GM23248 (cell line): ENCODE measurements at regions not wholly inside any gene's neighbourhood (a gene's known extent, or its start where the extent isn't known, plus 50 kb on each side); places are given as distances from the start of the nearest gene placed in this dataset.
A peak's percentile ranks its signal among the peaks of the same experiment; 100 is the strongest.

ENCODE experiments used
- DNase-seq: peaks from one replicate; pipeline ENCODE4 v3.0.0-alpha.2; 2015
- H2AFZ ChIP-seq: fragments of 200-600 bp; sonication (generic); 2 replicates; pipeline ENCODE4 v1.6.1; 2016; ENCODE audit warnings: antibody characterized with exemption
- H3F3A ChIP-seq: fragments of 200-600 bp; sonication (generic); 2 replicates; pipeline ENCODE4 v1.6.1; 2016; ENCODE audit warnings: mild to moderate bottlenecking, antibody characterized with exemption, mixed run types; ENCODE audit not compliant: insufficient read depth
- H3K27ac ChIP-seq: fragments of 200-600 bp; sonication (generic); 2 replicates; pipeline ENCODE4 v1.5.1; 2016; ENCODE audit warnings: mild to moderate bottlenecking
- H3K27me3 ChIP-seq: fragments of 200-600 bp; sonication (generic); replicated peaks from 2 replicates; pipeline ENCODE4 v1.6.1; 2016; ENCODE audit warnings: mild to moderate bottlenecking; ENCODE audit not compliant: insufficient read depth
- H3K36me3 ChIP-seq: fragments of 200-600 bp; sonication (generic); 2 replicates; pipeline ENCODE4 v1.6.1; 2016; ENCODE audit warnings: low read depth, mild to moderate bottlenecking
- H3K4me1 ChIP-seq: fragments of 200-600 bp; sonication (generic); 2 replicates; pipeline ENCODE4 v1.6.1; 2016; ENCODE audit warnings: mild to moderate bottlenecking; ENCODE audit not compliant: insufficient read depth
- H3K4me2 ChIP-seq: fragments of 200-600 bp; sonication (generic); one replicate; pipeline ENCODE4 v1.6.1; 2016; ENCODE audit warnings: mild to moderate bottlenecking; ENCODE audit not compliant: unreplicated experiment
- H3K4me3 ChIP-seq: fragments of 200-600 bp; sonication (generic); 2 replicates; pipeline ENCODE4 v1.5.1; 2016; ENCODE audit warnings: mild to moderate bottlenecking
- H3K79me2 ChIP-seq: fragments of 200-600 bp; sonication (generic); 2 replicates; pipeline ENCODE4 v1.6.1; 2016; ENCODE audit warnings: mild to moderate bottlenecking; ENCODE audit not compliant: insufficient read depth
- H3K9ac ChIP-seq: fragments of 200-600 bp; sonication (generic); 2 replicates; pipeline ENCODE4 v1.6.1; 2016; ENCODE audit warnings: mild to moderate bottlenecking
- H3K9me2 ChIP-seq: fragments of 200-600 bp; sonication (generic); 2 replicates; pipeline ENCODE4 v1.6.1; 2016; ENCODE audit warnings: mixed run types, mild to moderate bottlenecking, moderate library complexity; ENCODE audit not compliant: insufficient read depth
- H3K9me3 ChIP-seq: fragments of 200-600 bp; sonication (generic); one replicate; pipeline ENCODE4 v1.6.1; 2017; ENCODE audit warnings: low read depth
- H4K20me1 ChIP-seq: fragments of 200-600 bp; sonication (generic); 2 replicates; pipeline ENCODE4 v1.6.0; 2016; ENCODE audit not compliant: insufficient read depth
- EZH2 ChIP-seq: fragments of 200-600 bp; sonication (generic); IDR thresholded peaks from 2 replicates; pipeline ENCODE4 v1.6.1; 2018; ENCODE audit warnings: antibody characterized with exemption, mild to moderate bottlenecking; ENCODE audit not compliant: insufficient read depth, poor library complexity, severe bottlenecking
- EZH2phosphoT487 ChIP-seq: fragments of 200-600 bp; sonication (generic); IDR thresholded peaks from 2 replicates; pipeline ENCODE4 v1.6.1; 2018; ENCODE audit warnings: antibody characterized with exemption, moderate library complexity, mild to moderate bottlenecking, low read depth; ENCODE audit not compliant: insufficient read depth
- WGBS, 2 experiments: methylation state at CpG; one replicate each; pipeline ENCODE4 v1.1.6; 2015 to 2017; ENCODE audit warnings: low lambda C conversion rate in 2 of 2, low coverage in 1 of 2; ENCODE audit errors: missing lambda C conversion rate in 2 of 2; 5-methylcytosine and 5-hydroxymethylcytosine counted together
- in situ Hi-C: fragments of 300-500 bp; cut with MboI; formaldehyde crosslinking; loops from 2 replicates; pipeline ENCODE4 v1.15.0; 2020

GRCh38 chr1:29575826-29576225 lies 339.5 kb downstream of the PTPRU start:
- Histone ChIP-seq H2AFZ (no peak overlapping the region), H3F3A (peaks cover 16% of the 10 kb centered on the region), H3K27ac (no peak overlapping the region), H3K27me3 (no peaks in the 10 kb centered on the region), H3K36me3 (no peaks in the 10 kb centered on the region), H3K4me2 (no peak overlapping the region), H3K9me2 (no peaks in the 10 kb centered on the region), H3K79me2 (no peaks in the 10 kb centered on the region), H3K9ac (no peak overlapping the region), H3K4me1 (peaks cover 13% of the 10 kb centered on the region), H3K9me3 (no peaks in the 10 kb centered on the region), H3K4me3 (no peak overlapping the region), H4K20me1 (no peaks in the 10 kb centered on the region)
- in situ Hi-C loops = no loop called here
- DNase-seq = peak; percentile 22
- TF ChIP-seq EZH2 (no peak), EZH2phosphoT487 (no peak)

- Histone ChIP-seq H3K36me3 (no peaks in the 10 kb centered on the region), H3K27ac (no peak overlapping the region), H3K9me3 (no peaks in the 10 kb centered on the region), H3K27me3 (no peaks in the 10 kb centered on the region), H2AFZ (no peak overlapping the region), H3K9ac (no peak overlapping the region), H3F3A (peaks cover 21% of the 10 kb centered on the region), H3K4me1 (peaks cover 18% of the 10 kb centered on the region), H4K20me1 (no peaks in the 10 kb centered on the region), H3K4me3 (no peak overlapping the region), H3K9me2 (no peaks in the 10 kb centered on the region), H3K79me2 (no peaks in the 10 kb centered on the region), H3K4me2 (no peak overlapping the region)
- 61 to 63% methylated on average over 6 of the region's 6 CpGs for WGBS, 2 experiments
- DNase-seq = no peak
- in situ Hi-C loops = no loop called here
- TF ChIP-seq EZH2phosphoT487 = no peak
These were observed 339.0 kb downstream of the PTPRU start for GRCh38 chr1:29575277-29575676.

DNA sequence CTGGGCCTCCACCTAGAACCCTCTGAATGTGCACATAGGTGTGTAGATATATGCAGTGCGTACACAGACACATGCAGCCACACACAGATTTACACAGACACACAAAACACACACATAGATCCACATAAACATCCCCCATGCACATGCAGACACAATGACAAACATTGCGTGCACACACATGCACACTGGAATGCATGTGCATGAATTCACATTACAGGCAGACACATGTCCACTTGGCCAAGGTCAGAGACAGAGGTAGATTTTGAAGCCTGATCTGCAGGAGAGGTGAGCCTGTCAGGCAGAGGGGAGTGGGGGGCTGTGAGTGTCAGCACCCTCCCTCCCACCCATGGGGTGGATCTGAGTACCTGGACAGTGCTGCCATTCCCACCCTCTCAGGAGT lies 338.5 kb downstream of the PTPRU start:
- Histone ChIP-seq H4K20me1 (no peaks in the 10 kb centered on the region), H3K9me3 (no peaks in the 10 kb centered on the region), H3K4me2 (no peak overlapping the region), H3K36me3 (no peaks in the 10 kb centered on the region), H3K4me3 (no peak overlapping the region), H3K9ac (no peak overlapping the region), H2AFZ (no peak overlapping the region), H3K4me1 (peaks cover 19% of the 10 kb centered on the region), H3K79me2 (no peaks in the 10 kb centered on the region), H3K9me2 (no peaks in the 10 kb centered on the region), H3K27me3 (no peaks in the 10 kb centered on the region), H3F3A (peaks cover 24% of the 10 kb centered on the region), H3K27ac (no peak overlapping the region)
- no peak for DNase-seq
- WGBS, 2 experiments = 97 to 100% methylated on average over 2 of the region's 2 CpGs
- TF ChIP-seq EZH2 (no peak), EZH2phosphoT487 (no peak)
- in situ Hi-C loops = no loop called here

GRCh38 chr1:29569971-29570634 lies 333.8 kb downstream of the PTPRU start:
- peaks cover 19% of the 10 kb centered on the region for H3K4me1 ChIP-seq
- no peak overlapping the region for H3K9ac ChIP-seq
- DNase-seq = peak; percentile 97
- no peaks in the 10 kb centered on the region for H4K20me1 ChIP-seq
- no peak overlapping the region for H2AFZ ChIP-seq
- no peak overlapping the region for H3K4me3 ChIP-seq
- no peaks in the 10 kb centered on the region for H3K9me3 ChIP-seq
- in situ Hi-C loops = no loop called here
- TF ChIP-seq EZH2phosphoT487 (no peak), EZH2 (no peak)
- no peak overlapping the region for H3K4me2 ChIP-seq
- H3K79me2 ChIP-seq = no peaks in the 10 kb centered on the region
- H3K36me3 ChIP-seq = no peaks in the 10 kb centered on the region
- no peaks in the 10 kb centered on the region for H3K27me3 ChIP-seq
- WGBS, 2 experiments = 3 to 8% methylated on average over 5 of the region's 5 CpGs
- H3K27ac ChIP-seq = peak overlapping the region; percentile 31
- peaks cover 14% of the 10 kb centered on the region for H3F3A ChIP-seq
- H3K9me2 ChIP-seq = no peaks in the 10 kb centered on the region

GRCh38 chr1:29567257-29567656 lies 330.9 kb downstream of the PTPRU start:
- TF ChIP-seq EZH2phosphoT487 = no peak
- no peak for TF ChIP-seq EZH2
- Histone ChIP-seq H3K9me2 (no peaks in the 10 kb centered on the region), H4K20me1 (no peaks in the 10 kb centered on the region), H3F3A (peaks cover 14% of the 10 kb centered on the region), H3K27ac (no peak overlapping the region), H3K79me2 (no peaks in the 10 kb centered on the region), H3K27me3 (no peaks in the 10 kb centered on the region), H3K9me3 (no peaks in the 10 kb centered on the region), H3K36me3 (no peaks in the 10 kb centered on the region), H3K9ac (no peak overlapping the region), H3K4me1 (peaks cover 19% of the 10 kb centered on the region), H2AFZ (no peak overlapping the region), H3K4me2 (no peak overlapping the region), H3K4me3 (no peak overlapping the region)
- in situ Hi-C loops = no loop called here
- DNase-seq = no peak
- 91 to 96% methylated on average over 1 of the region's 1 CpG for WGBS, 2 experiments
